Inflammatory macrophage treated with lipopolysaccharide for 1 hour (primary cell): ENCODE measurements at regions not wholly inside any gene's neighbourhood (a gene's known extent, or its start where the extent isn't known, plus 50 kb on each side); places are given as distances from the start of the nearest gene placed in this dataset.
A peak's percentile ranks its signal among the peaks of the same experiment; 100 is the strongest.
"Not testable (repeated sequence)": the region's sequence is repeated elsewhere in the genome, so short reads cannot be mapped to it uniquely, and the experiment has no call there.

Source experiments
- DNase-seq, 2 donors: peaks; one replicate each; pipeline ENCODE4 v3.0.0-alpha.2; 2020 to 2022

DNA sequence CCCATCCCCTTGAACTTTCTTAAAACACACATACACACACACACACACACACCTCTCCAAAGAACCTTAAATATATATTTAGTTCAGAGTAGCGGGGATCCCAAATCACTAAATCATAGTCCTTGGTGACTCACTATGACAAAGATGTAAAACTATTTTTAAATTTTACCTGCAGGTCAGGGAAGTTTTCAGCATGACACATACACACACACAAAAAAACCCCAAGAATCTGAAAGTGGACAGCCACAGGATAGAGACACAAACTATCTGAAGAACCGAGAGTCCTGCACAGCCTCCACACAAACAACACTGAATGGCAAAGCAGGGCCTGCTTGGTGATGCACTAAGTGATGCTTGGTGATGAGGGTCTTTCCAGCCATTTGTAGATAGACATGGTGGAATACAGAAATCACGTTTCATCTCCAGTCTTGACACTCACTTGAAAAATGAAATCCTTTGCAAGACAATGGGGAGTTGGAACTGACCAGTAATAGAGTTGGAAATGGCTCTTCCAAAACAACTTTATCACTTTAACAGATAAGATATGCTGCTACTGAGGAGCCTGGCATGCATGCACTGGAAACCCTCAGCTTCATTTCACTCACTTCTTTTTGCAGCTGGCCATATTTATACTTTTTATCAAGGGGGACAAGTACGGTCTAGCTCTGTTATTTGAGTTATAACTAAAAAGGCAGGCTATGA lies 307.3 kb downstream of the RAPGEF2 start:
- DNase-seq = no peak

- no peak for DNase-seq
Measured at GRCh38 chr4:159410891-159411290, 308.0 kb downstream of the RAPGEF2 start.

DNA sequence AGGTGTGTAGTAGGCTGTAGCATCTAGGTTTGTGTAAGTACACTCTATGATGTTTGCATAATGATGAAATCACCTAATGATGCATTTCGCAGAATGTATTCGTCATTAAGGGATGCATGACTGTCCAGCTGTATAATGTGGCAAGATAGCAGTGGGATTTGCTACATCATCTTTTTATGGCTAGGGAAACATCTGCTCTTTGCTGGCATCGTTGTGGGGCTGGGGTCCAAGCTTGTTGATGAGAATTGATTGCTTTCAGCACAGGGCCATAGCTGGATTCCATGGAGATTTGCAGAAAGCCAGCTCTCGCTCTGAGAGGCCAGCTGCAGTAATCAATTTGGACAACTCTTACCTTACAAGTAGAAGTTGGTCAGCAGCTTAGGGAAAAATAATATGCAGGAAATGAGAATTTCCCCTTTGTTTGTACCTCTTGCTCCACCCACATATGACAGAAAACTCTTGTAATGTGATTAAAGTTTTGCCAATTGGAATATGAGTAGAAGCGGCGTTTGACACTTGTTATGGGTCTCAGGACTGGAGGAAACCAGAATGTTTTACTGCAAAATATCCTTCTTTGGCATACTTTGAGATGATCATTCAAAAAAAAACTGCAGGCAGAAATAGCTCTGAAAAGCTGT lies 310.5 kb downstream of the RAPGEF2 start:
- no peak for DNase-seq

DNA sequence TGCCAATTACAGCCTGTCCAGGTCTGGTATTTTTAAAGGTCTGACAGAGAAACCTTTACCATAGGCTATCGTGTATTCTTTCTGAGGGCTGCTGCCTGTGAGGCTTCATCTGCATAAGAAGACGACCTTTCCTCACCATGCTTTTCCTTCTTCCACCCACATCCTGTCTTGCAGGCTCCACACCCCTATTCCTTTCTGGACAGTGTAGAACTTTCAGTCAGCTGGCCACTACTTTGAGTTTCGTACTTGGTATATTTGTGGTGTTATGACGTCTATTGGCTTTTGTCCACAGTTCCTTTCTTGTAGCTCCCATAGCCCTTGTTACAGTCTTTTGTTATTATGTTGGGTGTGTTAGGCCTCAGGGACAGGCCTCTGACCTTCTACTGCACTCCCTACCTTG lies 311.4 kb downstream of the RAPGEF2 start:
- DNase-seq = no peak

- no peak for DNase-seq
Measured at GRCh38 chr4:159416073-159416472, 313.2 kb downstream of the RAPGEF2 start.

GRCh38 chr4:159416996-159417395 lies 314.1 kb downstream of the RAPGEF2 start:
- DNase-seq = no peak

DNA sequence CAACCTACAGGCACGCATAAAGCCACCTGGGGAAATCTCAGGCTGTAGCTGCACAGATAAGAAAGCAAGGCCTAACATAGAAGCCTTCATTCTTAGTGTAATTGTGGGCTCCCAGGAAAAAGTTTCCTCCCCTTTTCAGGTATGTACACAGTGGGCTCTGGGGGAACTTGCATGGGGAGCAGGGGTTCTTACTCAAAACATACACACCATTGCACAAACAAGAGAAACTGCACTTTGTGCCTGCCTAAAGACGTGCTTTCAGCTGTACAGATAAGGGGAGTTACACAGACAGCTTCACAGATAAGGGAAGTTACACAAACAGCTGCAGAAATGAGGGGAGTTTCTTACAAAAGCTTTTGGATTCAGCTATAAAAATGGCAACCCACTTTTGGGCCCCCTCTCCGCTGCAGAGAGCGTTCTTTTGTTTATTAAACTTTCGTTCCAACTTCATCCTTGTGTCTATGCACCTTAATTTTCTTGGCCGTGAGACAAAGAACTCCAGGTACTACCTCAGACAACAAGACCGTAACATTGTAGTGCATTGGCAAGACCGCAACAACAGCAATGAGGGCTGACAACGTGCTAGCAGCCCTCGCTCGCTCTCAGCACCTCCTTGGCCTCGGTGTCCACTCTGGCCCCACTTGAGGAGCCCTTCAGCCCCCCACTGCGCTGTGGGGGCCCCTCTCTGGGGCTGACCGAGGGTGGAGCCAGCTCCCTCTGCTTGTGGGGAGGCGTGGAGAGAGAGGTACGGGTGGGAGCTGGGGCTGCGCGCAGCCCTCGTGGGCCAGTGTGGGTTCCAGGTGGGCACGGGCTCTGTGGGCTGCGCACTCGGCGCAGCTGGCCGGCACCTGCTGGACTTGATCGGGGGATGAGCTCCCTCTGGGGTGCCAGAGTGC lies 317.5 kb downstream of the RAPGEF2 start:
- DNase-seq = no peak

DNA sequence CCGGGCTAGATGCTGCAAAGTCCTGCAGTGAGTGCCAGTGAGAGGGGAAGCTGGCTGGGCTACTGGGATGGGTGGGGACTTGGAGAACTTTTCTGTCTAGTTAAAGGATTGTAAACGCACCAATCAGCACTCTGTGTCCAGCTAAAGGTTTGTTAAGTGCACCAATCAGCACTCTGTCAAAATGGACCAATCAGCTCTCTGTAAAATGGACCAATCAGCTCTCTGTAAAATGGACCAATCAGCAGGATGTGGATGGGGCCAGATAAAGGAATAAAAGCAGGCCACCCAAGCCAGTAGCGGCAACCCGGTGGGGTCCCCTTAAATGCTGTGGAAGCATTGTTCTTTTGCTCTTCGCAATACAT lies 318.2 kb downstream of the RAPGEF2 start:
- not testable (repeated sequence) for DNase-seq

- DNase-seq = peak; percentile 33 to 39
Measured at GRCh38 chr4:159422019-159422418, 319.1 kb downstream of the RAPGEF2 start.

DNA sequence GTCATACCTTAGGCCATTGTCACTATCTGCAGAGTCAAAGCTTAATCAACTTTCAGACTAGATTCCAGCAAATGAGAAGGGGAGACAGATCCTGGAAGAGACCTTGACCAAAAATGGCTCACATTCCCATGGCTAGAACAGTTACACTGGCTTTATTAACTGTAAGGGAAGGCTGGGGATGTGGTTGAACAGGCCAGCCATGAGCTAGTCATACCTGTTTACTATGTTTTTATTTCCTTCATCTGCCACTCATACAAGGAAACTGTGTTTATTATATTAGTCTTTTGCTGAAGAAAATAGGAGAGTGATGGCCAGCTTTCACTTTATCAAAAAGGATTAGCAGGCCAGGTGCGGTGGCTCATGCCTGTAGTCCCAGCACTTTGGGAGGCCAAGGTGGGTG lies 319.7 kb downstream of the RAPGEF2 start:
- DNase-seq = no peak

DNA sequence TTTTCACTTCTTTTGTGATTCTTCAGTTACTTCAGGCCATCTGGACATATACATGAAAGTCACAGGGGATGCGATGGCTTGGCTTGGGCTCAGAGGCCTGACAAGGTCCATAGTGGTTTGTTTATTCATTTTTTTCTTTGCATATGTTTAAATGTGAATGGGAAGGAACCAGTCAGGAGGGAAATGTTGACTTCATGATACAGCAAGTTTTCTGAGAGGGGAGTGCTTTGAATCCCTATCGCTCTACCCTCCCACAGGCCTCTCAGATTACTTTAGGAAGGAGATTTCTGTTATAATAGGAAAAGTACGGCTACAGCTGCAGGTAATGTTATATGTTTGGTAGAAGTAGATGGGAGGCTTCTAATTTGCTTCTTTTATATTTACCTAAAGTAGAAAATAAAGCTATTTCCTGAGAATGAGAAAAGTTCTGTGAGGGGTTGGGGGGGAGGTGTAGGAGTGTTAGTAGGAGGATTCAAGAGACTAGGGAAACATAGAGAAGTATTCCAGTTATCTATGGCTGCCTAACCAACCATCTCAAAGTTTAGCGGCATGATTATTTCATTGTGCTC lies 322.9 kb downstream of the RAPGEF2 start:
- DNase-seq = no peak

DNA sequence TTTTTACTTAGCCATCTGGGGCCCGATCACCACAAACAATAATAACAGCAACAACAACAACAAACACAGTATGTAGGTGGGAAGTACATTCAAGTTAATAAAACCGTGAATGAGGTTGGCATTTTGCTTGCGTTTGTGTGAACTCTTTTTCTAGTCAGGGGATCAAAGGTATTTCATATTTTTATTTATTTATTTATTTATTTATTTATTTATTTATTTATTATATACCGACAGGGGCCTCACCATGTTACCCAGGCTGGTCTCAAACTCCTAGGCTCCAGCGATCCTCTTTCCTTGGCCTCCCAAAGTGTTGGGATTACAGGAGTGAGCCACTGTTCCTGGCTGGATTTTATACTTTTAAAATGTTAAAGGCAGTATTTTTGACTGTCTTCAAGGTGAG lies 325.4 kb downstream of the RAPGEF2 start:
- no peak for DNase-seq

- no peak for DNase-seq
Measured at GRCh38 chr4:159428975-159429692, 326.3 kb downstream of the RAPGEF2 start.

- no peak for DNase-seq
Measured at GRCh38 chr4:159429693-159430035, 326.8 kb downstream of the RAPGEF2 start.

DNA sequence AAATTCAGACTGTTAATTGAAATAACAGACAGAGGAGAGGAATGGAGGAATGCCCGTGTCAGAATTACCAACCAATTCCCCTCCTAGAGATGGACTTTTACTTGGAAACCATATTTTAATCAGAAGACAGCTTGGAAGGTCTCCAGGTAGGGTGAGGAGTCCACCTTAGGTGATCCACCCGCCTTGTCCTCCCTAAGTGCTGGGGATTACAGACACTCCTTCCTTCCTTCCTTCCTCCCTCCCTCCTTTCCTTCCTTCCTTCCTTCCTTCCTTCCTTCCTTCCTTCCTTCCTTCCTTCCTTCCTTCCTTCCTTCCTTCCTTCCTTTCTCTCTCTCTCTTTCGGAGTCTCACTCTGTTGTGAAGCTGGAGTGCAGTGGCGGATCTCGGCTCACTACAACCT lies 328.0 kb downstream of the RAPGEF2 start:
- DNase-seq = no peak

- DNase-seq = no peak
Measured at GRCh38 chr4:159432436-159432835, 329.6 kb downstream of the RAPGEF2 start.

DNA sequence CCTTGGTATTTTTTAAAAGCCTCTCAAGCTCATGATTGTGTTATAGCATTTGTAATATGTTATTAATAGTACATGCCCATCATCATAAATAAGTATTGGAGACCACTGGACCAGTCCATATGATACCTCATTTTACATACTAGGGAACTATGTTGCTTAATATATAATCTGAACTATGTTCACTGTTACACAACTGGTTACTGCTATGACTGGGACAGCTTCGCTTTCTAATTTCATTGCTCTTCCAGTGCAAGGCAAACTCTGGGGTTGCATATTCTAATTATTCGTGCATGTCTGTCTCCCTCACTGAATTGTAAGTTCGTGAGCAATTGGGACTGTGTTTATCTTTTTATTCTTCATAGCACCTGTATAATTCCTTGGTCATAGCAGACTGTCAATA lies 330.5 kb downstream of the RAPGEF2 start:
- no peak for DNase-seq

GRCh38 chr4:159434114-159434870 lies 331.4 kb downstream of the RAPGEF2 start:
- no peak for DNase-seq

GRCh38 chr4:159434871-159435241 lies 332.0 kb downstream of the RAPGEF2 start:
- DNase-seq = no peak

DNA sequence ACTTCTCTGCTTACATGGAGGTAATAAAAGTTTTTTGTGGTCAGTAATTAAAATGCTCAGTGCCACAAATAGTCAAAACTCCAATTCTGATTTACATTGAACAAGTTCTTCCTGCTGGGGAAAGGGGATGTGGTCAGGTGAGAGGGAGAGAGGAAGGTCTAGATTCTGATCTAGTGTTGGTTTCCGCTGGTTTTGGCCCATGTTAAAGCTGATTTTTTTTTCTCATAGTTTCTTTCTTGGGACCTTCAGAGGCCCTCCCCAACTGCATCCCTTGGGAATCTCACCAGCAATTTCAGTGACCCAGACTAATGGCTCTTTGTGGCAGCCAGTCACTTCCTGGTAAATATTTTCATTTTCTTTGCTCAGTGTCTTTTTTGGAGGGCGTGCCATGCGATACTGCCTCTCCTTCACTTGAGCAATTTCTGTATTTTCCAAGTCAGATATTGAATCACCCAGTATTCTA lies 332.7 kb downstream of the RAPGEF2 start:
- no peak for DNase-seq

GRCh38 chr4:159443975-159444374 lies 341.1 kb downstream of the RAPGEF2 start:
- no peak for DNase-seq

DNA sequence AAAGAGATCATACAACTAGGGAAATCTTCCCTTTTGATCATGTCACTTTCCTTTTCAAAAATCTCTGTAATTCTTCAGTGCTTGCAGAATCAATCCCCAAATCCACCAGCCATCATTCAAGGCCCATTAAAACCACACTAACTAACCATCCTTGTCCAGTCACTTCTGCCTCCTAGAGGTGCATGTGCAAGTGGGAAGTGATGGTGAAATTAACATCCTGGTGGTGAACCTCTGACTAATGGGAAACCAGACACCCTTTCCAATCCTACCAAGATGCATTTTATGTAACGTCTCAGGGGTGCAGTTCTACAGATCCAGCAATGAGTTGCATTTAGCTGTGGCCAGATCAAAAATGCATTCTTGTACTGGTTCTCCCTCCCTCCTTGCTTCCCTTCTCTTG lies 341.8 kb downstream of the RAPGEF2 start:
- peak in 1 of 2 donors; percentile 14 for DNase-seq
